Loucy (cell line): ENCODE measurements at regions not wholly inside any gene's neighbourhood (a gene's known extent, or its start where the extent isn't known, plus 50 kb on each side); places are given as distances from the start of the nearest gene placed in this dataset.
"Not testable (repeated sequence)": the region's sequence is repeated elsewhere in the genome, so short reads cannot be mapped to it uniquely, and the experiment has no call there.

Experiments used
- H2AFZ ChIP-seq: fragments of 200-600 bp; sonication (generic); 2 replicates; pipeline ENCODE4 v1.6.0; 2016; ENCODE audit warnings: antibody characterized with exemption, mild to moderate bottlenecking, low read length, moderate library complexity
- H3F3A ChIP-seq: fragments of 200-600 bp; 2 replicates; pipeline ENCODE4 v1.6.0; 2016; ENCODE audit warnings: antibody characterized with exemption, low read depth, mild to moderate bottlenecking
- H3K27me3 ChIP-seq: fragments of 200-600 bp; sonication (generic); 2 replicates; pipeline ENCODE4 v1.6.1; 2014; ENCODE audit warnings: low read length, mild to moderate bottlenecking; ENCODE audit not compliant: insufficient read depth, poor library complexity, severe bottlenecking
- H3K36me3 ChIP-seq: fragments of 200-600 bp; sonication (generic); 2 replicates; pipeline ENCODE4 v1.6.1; 2016; ENCODE audit warnings: low read length; ENCODE audit not compliant: insufficient read depth
- H3K4me1 ChIP-seq: fragments of 200-600 bp; sonication (generic); 2 replicates; pipeline ENCODE4 v1.5.1; 2014; ENCODE audit warnings: low read length, mild to moderate bottlenecking; ENCODE audit not compliant: insufficient read depth, poor library complexity, severe bottlenecking
- H3K4me2 ChIP-seq: fragments of 200-600 bp; sonication (generic); 2 replicates; pipeline ENCODE4 v1.6.0; 2014; ENCODE audit warnings: antibody characterized with exemption, low read length, low read depth, mild to moderate bottlenecking; ENCODE audit not compliant: poor library complexity, severe bottlenecking
- H3K4me3 ChIP-seq: fragments of 200-600 bp; sonication (generic); 2 replicates; pipeline ENCODE4 v1.5.1; 2014; ENCODE audit warnings: low read length, mild to moderate bottlenecking, mixed read lengths; ENCODE audit not compliant: poor library complexity, severe bottlenecking
- H3K79me2 ChIP-seq: fragments of 200-600 bp; sonication (generic); 2 replicates; pipeline ENCODE4 v1.6.1; 2014; ENCODE audit warnings: low read length; ENCODE audit not compliant: insufficient read depth
- H3K9ac ChIP-seq: fragments of 200-600 bp; sonication (generic); 2 replicates; pipeline ENCODE4 v1.6.0; 2014; ENCODE audit warnings: mild to moderate bottlenecking, low read depth, low read length, moderate library complexity; ENCODE audit not compliant: poor library complexity, severe bottlenecking
- H3K9me2 ChIP-seq: fragments of 200-600 bp; sonication (generic); replicated peaks from 2 replicates; pipeline ENCODE4 v1.6.1; 2016; ENCODE audit warnings: low read depth, low read length, mixed read lengths
- H3K9me3 ChIP-seq: fragments of 200-600 bp; sonication (generic); 2 replicates; pipeline ENCODE4 v1.6.1; 2014; ENCODE audit warnings: mild to moderate bottlenecking, antibody characterized with exemption, low read length, low read depth; ENCODE audit not compliant: insufficient read depth
- H4K20me1 ChIP-seq: fragments of 200-600 bp; sonication (generic); 2 replicates; pipeline ENCODE4 v1.6.0; 2014; ENCODE audit warnings: antibody characterized with exemption, low read length, mild to moderate bottlenecking; ENCODE audit not compliant: insufficient read depth, poor library complexity, severe bottlenecking
- EZH2phosphoT487 ChIP-seq: fragments of 200-600 bp; IDR thresholded peaks from 2 replicates; pipeline ENCODE4 v1.6.1; 2018; ENCODE audit warnings: antibody characterized with exemption, mild to moderate bottlenecking, moderate library complexity, borderline replicate concordance
- TF ChIP-seq, protein P1 (sequence below): fragments of 200-600 bp; sonication (generic); conservative IDR thresholded peaks from 2 replicates; pipeline ENCODE4 v1.5.1; 2014; ENCODE audit warnings: mild to moderate bottlenecking, antibody characterized with exemption, low read length

DNA sequence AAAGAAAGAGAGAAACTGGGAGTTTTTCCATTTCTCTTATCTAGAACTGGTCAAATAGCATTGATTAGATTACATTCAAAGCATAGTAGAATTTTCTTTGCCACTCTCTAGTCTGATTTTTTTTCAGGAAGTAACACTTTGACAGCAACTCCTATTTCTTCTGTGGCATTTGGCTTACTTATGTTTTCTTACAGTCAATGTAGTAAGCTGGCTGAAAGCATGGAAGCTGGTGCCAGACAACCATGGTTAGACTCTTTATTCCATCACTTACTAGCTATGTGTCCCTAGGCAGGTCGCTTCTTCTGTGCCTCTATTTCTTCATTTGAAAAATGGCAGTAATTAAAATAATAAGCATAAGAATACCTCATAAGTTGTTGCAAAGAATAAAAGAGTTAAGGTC, 54.2 kb upstream of the OPRM1 start:
- no peak overlapping the region for H3K4me2 ChIP-seq
- no peaks in the 10 kb centered on the region for H3K9me2 ChIP-seq
- H3K4me3 ChIP-seq: no peak overlapping the region
- H3F3A ChIP-seq: no peaks in the 10 kb centered on the region
- no peaks in the 10 kb centered on the region for H4K20me1 ChIP-seq
- no peaks in the 10 kb centered on the region for H3K27me3 ChIP-seq
- no peaks in the 10 kb centered on the region for H3K79me2 ChIP-seq
- no peaks in the 10 kb centered on the region for H3K36me3 ChIP-seq
- H3K9me3 ChIP-seq: no peaks in the 10 kb centered on the region
- H3K4me1 ChIP-seq: no peaks in the 10 kb centered on the region
- no peak overlapping the region for H2AFZ ChIP-seq
- TF ChIP-seq, protein P1, sequence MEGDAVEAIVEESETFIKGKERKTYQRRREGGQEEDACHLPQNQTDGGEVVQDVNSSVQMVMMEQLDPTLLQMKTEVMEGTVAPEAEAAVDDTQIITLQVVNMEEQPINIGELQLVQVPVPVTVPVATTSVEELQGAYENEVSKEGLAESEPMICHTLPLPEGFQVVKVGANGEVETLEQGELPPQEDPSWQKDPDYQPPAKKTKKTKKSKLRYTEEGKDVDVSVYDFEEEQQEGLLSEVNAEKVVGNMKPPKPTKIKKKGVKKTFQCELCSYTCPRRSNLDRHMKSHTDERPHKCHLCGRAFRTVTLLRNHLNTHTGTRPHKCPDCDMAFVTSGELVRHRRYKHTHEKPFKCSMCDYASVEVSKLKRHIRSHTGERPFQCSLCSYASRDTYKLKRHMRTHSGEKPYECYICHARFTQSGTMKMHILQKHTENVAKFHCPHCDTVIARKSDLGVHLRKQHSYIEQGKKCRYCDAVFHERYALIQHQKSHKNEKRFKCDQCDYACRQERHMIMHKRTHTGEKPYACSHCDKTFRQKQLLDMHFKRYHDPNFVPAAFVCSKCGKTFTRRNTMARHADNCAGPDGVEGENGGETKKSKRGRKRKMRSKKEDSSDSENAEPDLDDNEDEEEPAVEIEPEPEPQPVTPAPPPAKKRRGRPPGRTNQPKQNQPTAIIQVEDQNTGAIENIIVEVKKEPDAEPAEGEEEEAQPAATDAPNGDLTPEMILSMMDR: no peak
- no peak for TF ChIP-seq EZH2phosphoT487
- no peak overlapping the region for H3K9ac ChIP-seq

DNA sequence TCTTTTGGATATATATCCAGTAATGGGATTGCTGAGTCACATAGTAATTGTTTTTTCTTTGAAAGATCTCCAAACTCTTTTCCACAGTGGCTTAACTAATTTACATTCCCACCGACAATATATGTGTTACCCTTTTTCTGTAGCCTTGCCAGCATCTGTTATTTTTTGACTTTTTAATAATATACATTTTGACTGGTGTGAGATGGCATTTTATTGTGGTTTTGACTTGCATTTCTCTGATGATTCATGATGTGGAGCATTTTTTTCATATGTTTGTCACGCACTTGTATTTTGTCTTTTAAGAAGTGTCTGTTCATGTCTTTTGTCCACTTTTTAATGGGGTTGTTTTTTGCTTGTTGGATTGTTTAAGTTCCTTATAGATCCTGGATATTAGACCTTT, 58.9 kb upstream of the OPRM1 start:
- Histone ChIP-seq H3K4me2 (no peak overlapping the region), H3K36me3 (no peaks in the 10 kb centered on the region), H3K4me1 (no peaks in the 10 kb centered on the region), H3K4me3 (no peak overlapping the region), H3K27me3 (no peaks in the 10 kb centered on the region), H3K9me3 (no peaks in the 10 kb centered on the region), H3F3A (no peaks in the 10 kb centered on the region), H4K20me1 (no peaks in the 10 kb centered on the region), H3K9me2 (no peaks in the 10 kb centered on the region), H2AFZ (no peak overlapping the region), H3K79me2 (no peaks in the 10 kb centered on the region), H3K9ac (no peak overlapping the region)
- TF ChIP-seq, protein P1: no peak
- no peak for TF ChIP-seq EZH2phosphoT487

DNA sequence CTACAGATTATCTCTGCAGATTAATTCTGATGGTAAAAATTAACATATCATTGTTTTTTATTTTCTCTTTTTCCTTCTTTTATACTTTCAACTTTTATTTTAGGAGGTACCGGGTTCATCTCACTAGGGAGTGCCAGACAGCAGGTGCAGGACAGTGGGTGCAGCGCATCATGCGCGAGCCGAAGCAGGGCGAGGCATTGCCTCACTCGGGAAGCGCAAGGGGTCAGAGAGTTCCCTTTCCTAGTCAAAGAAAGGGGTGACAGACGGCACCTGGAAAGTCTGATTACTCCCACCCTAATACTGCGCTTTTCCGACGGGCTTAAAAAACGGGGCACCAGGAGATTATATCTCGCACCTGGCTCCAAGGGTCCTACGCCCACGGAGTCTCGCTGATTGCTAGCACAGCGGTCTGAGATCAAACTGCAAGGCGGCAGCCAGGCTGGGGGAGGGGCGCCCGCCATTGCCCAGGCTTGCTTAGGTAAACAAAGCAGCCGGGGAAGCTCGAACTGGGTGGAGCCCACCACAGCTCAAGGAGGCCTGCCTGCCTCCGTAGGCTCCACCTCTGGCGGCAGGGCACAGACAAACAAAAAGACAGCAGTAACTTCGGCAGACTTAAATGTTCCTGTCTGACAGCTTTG, 60.0 kb upstream of the OPRM1 start:
- not testable (repeated sequence) for H3K9me2 ChIP-seq, H3K4me3 ChIP-seq

DNA sequence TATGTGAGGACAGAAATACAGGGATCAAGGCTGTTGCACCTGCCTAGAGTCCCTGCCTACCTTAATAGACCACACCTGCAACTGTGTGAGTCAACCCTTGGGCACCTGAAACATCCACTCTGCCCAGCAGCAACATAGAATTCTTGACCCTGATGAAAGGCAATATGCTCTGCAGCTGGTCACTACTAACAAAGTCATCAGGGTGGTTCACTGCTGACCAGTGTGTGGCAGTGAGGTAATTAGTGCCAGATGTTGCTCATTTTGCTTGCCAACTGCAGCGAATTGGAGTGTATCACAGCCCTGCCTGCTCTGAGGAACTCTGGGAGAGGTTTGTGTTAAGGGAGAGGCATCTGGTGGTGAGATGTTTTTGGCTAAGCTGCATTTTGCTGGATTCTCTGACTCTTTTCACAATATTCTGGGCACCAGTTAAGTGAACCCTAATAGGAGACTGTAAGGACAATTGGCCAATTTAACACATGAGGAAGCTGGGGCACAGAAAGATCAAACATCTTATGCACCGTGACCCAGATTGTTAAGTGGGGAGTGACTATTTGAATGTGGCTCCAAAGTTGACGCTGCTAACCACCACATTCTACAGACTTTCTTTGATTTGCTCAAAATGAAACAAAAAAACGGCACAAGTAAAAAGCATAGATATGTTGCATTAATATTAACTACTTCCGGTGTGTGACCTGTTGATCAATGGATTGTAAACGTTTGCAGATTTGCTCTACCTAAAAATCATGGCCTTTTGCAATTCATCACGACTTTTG, 61.9 kb upstream of the OPRM1 start:
- Histone ChIP-seq H3K79me2 (no peaks in the 10 kb centered on the region), H3F3A (no peaks in the 10 kb centered on the region), H2AFZ (no peak overlapping the region), H3K9ac (no peak overlapping the region), H3K9me3 (no peaks in the 10 kb centered on the region), H3K4me3 (no peak overlapping the region), H3K9me2 (no peaks in the 10 kb centered on the region), H4K20me1 (no peaks in the 10 kb centered on the region), H3K4me1 (no peaks in the 10 kb centered on the region), H3K36me3 (no peaks in the 10 kb centered on the region), H3K27me3 (no peaks in the 10 kb centered on the region), H3K4me2 (no peak overlapping the region)
- TF ChIP-seq EZH2phosphoT487: no peak
- TF ChIP-seq, protein P1: no peak

More for the DNA sequence above, 60.0 kb upstream of the OPRM1 start:
- H3K9ac ChIP-seq, H2AFZ ChIP-seq, H3K36me3 ChIP-seq, H3F3A ChIP-seq, H3K4me2 ChIP-seq, H3K79me2 ChIP-seq, H3K4me1 ChIP-seq, H3K27me3 ChIP-seq, H4K20me1 ChIP-seq, H3K9me3 ChIP-seq: not testable (repeated sequence)
